OCI-LY7 (cell line): ENCODE measurements at regions not wholly inside any gene's neighbourhood (a gene's known extent, or its start where the extent isn't known, plus 50 kb on each side); places are given as distances from the start of the nearest gene placed in this dataset.

ENCODE experiments used
- BruUV-seq: library from RNA; stranded (reverse); fragments of 400-500 nt; replicated peaks from 2 replicates; lab custom pipeline; 2021; lab: Mats Ljungman, UMichigan
- CTCF ChIA-PET: fragments of 300-600 bp; sonication (Branson Sonifier 250); formaldehyde crosslinking; loops from one replicate; lab custom pipeline; 2022; ENCODE audit warnings: antibody characterized with exemption; ENCODE audit not compliant: unreplicated experiment; lab: Charles Lee
- POLR2A ChIA-PET: fragments of 300-600 bp; sonication (Branson Sonifier 250); formaldehyde crosslinking; loops from one replicate; lab custom pipeline; 2022; ENCODE audit warnings: antibody characterized with exemption; lab: Charles Lee
- DNase-seq: peaks from one replicate; pipeline ENCODE4 v3.0.0-alpha.2; 2015; ENCODE audit warnings: low spot score
- H2AFZ ChIP-seq: fragments of 200-600 bp; sonication (generic), shearing (Covaris generic); 2 replicates; pipeline ENCODE4 v1.6.1; 2014; ENCODE audit warnings: mild to moderate bottlenecking, antibody characterized with exemption, low read length, moderate library complexity
- H3K27ac ChIP-seq: fragments of 200-600 bp; sonication (generic); 2 replicates; pipeline ENCODE4 v1.5.1; 2014; ENCODE audit warnings: mixed run types, low read depth, mild to moderate bottlenecking, moderate library complexity, low read length, inconsistent platforms; ENCODE audit not compliant: poor library complexity, severe bottlenecking
- H3K36me3 ChIP-seq: fragments of 200-600 bp; sonication (generic); 2 replicates; pipeline ENCODE4 v1.6.1; 2014; ENCODE audit warnings: mild to moderate bottlenecking, antibody characterized with exemption, low read length, moderate library complexity, mixed read lengths; ENCODE audit not compliant: insufficient read depth
- H3K4me1 ChIP-seq: fragments of 200-600 bp; sonication (generic); 2 replicates; pipeline ENCODE4 v1.5.1; 2014; ENCODE audit warnings: mild to moderate bottlenecking, low read length; ENCODE audit not compliant: insufficient read depth, poor library complexity, severe bottlenecking
- H3K4me2 ChIP-seq: fragments of 200-600 bp; sonication (generic); 2 replicates; pipeline ENCODE4 v1.6.1; 2014; ENCODE audit warnings: mild to moderate bottlenecking, low read length
- H3K4me3 ChIP-seq: fragments of 200-600 bp; sonication (generic); 2 replicates; pipeline ENCODE4 v1.5.1; 2014; ENCODE audit warnings: mild to moderate bottlenecking, low read depth, low read length; ENCODE audit not compliant: poor library complexity, severe bottlenecking
- H3K79me2 ChIP-seq: fragments of 200-600 bp; sonication (generic); 2 replicates; pipeline ENCODE4 v1.6.1; 2016; ENCODE audit warnings: low read depth, mild to moderate bottlenecking, low read length, moderate library complexity, mixed read lengths; ENCODE audit not compliant: insufficient read depth
- H3K9me2 ChIP-seq: fragments of 200-600 bp; sonication (generic); 2 replicates; pipeline ENCODE4 v1.6.1; 2016; ENCODE audit warnings: mild to moderate bottlenecking, low read length, mixed read lengths; ENCODE audit not compliant: insufficient read depth
- H3K9me3 ChIP-seq: fragments of 200-600 bp; sonication (generic); 2 replicates; pipeline ENCODE4 v1.6.1; 2014; ENCODE audit warnings: mild to moderate bottlenecking, mixed run types, low read length, mixed read lengths
- H4K20me1 ChIP-seq: fragments of 200-600 bp; sonication (generic); 2 replicates; pipeline ENCODE4 v1.6.1; 2014; ENCODE audit warnings: mild to moderate bottlenecking, antibody characterized with exemption, low read length, moderate library complexity, mixed read lengths; ENCODE audit not compliant: insufficient read depth
- CTCF ChIP-seq: fragments of 200-600 bp; sonication (generic); conservative IDR thresholded peaks from 2 replicates; pipeline ENCODE4 v1.5.1; 2014; ENCODE audit warnings: mild to moderate bottlenecking, antibody characterized with exemption, low read length, moderate library complexity, mixed read lengths
- EZH2phosphoT487 ChIP-seq: fragments of 200-600 bp; sonication (generic); IDR thresholded peaks from 2 replicates; pipeline ENCODE4 v1.6.1; 2018; ENCODE audit warnings: low read depth, borderline replicate concordance, mild to moderate bottlenecking, mixed run types, antibody characterized with exemption, low read length, moderate library complexity, mixed read lengths
- intact Hi-C: fragments of 100-400 bp; cut with micrococcal nuclease; formaldehyde crosslinking; loops from one replicate; pipeline ENCODE4 v1.10.0; 2022; ENCODE audit not compliant: unreplicated experiment

GRCh38 chr5:38662090-38662489 lies 105.6 kb upstream of the LIFR start:
- Histone ChIP-seq H3K4me1 (no peaks in the 10 kb centered on the region), H3K4me3 (no peak overlapping the region), H4K20me1 (no peaks in the 10 kb centered on the region), H3K36me3 (no peaks in the 10 kb centered on the region), H3K9me2 (no peaks in the 10 kb centered on the region), H3K27ac (no peak overlapping the region), H2AFZ (no peak overlapping the region), H3K79me2 (no peaks in the 10 kb centered on the region), H3K9me3 (no peaks in the 10 kb centered on the region), H3K4me2 (no peak overlapping the region)
- ChIA-PET CTCF (no interaction called here), POLR2A (interaction anchor here (0.7 to 0.8 kb wide), 3 partner anchors 9 to 67 kb away, joined by 3 read pairs; no protein-coding TSS in a partner anchor)
- intact Hi-C loops, result no loop called here
- DNase-seq, result no peak
- TF ChIP-seq EZH2phosphoT487, result no peak
- no peak for TF ChIP-seq CTCF
- no TSS peak for BruUV-seq

- Histone ChIP-seq H3K36me3 (no peaks in the 10 kb centered on the region), H3K4me2 (no peak overlapping the region), H3K79me2 (no peaks in the 10 kb centered on the region), H3K4me1 (no peaks in the 10 kb centered on the region), H3K27ac (no peak overlapping the region), H2AFZ (no peak overlapping the region), H4K20me1 (no peaks in the 10 kb centered on the region), H3K9me2 (no peaks in the 10 kb centered on the region), H3K9me3 (no peaks in the 10 kb centered on the region), H3K4me3 (no peak overlapping the region)
- DNase-seq, result no peak
- intact Hi-C loops, result no loop called here
- ChIA-PET CTCF (interaction anchor here (0.7 kb wide), 1 partner anchor 11 kb away, joined by 5 read pairs; no protein-coding TSS in a partner anchor), POLR2A (no interaction called here)
- TF ChIP-seq CTCF (no peak), EZH2phosphoT487 (no peak)
- BruUV-seq, result no TSS peak
Measured at GRCh38 chr5:38663249-38663648, 106.8 kb upstream of the LIFR start.

GRCh38 chr5:38666668-38667498 lies 110.4 kb upstream of the LIFR start:
- Histone ChIP-seq H3K4me2 (no peak overlapping the region), H4K20me1 (no peaks in the 10 kb centered on the region), H3K9me2 (no peaks in the 10 kb centered on the region), H3K4me3 (no peak overlapping the region), H3K36me3 (no peaks in the 10 kb centered on the region), H2AFZ (no peak overlapping the region), H3K27ac (no peak overlapping the region), H3K9me3 (no peaks in the 10 kb centered on the region), H3K4me1 (no peaks in the 10 kb centered on the region), H3K79me2 (no peaks in the 10 kb centered on the region)
- CTCF ChIA-PET, result no interaction called here
- DNase-seq, result peak; percentile 5
- BruUV-seq, result no TSS peak
- intact Hi-C loops, result loop anchor here (1.0 kb wide), 1 partner anchor 226 kb away; no protein-coding TSS in a partner anchor
- TF ChIP-seq CTCF, result peak; percentile 68
- TF ChIP-seq EZH2phosphoT487, result no peak
- POLR2A ChIA-PET, result interaction anchor here (1.0 kb wide), 2 partner anchors 10 to 18 kb away, joined by 3 read pairs; no protein-coding TSS in a partner anchor
